Stimulated activated CD8-positive, alpha-beta memory T cell treated with anti-CD3 and anti-CD28 coated beads, Interleukin-2, amount 100 ng/mL, for 1 hour (primary cell): ENCODE measurements at regions not wholly inside any gene's neighbourhood (a gene's known extent, or its start where the extent isn't known, plus 50 kb on each side); places are given as distances from the start of the nearest gene placed in this dataset.

Source experiments
- DNase-seq, 2 donors: peaks; one replicate each; pipeline ENCODE4 v3.0.0-alpha.2; 2020; ENCODE audit warnings: low read depth in 2 of 2

GRCh38 chr12:107891967-107892366, 117.5 kb downstream of the ASCL4 start:
- no peak for DNase-seq

GRCh38 chr12:107894589-107894988, 120.1 kb downstream of the ASCL4 start:
- DNase-seq = no peak

- DNase-seq = no peak
These were observed 121.5 kb downstream of the ASCL4 start for GRCh38 chr12:107895966-107896365.

DNA sequence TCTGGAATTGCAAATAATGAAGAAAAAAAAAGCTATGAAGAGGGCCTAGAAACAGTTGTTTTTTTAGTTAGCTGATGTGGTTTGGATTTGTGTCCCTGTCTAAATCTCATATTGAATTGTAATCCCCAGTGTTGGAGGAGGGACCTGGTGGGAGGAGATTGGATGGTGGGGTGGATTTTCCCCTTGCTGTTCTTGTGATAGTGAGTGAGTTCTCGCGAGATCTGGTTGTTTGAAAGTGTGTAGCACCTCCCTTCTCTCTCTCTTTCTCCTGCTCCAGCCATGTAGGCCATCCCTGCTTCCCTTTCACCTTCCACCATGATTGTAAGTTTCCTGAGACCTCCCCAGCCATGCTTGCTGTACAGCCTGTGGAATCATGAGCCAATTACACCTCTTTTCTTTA, 126.1 kb downstream of the ASCL4 start:
- no peak for DNase-seq

DNA sequence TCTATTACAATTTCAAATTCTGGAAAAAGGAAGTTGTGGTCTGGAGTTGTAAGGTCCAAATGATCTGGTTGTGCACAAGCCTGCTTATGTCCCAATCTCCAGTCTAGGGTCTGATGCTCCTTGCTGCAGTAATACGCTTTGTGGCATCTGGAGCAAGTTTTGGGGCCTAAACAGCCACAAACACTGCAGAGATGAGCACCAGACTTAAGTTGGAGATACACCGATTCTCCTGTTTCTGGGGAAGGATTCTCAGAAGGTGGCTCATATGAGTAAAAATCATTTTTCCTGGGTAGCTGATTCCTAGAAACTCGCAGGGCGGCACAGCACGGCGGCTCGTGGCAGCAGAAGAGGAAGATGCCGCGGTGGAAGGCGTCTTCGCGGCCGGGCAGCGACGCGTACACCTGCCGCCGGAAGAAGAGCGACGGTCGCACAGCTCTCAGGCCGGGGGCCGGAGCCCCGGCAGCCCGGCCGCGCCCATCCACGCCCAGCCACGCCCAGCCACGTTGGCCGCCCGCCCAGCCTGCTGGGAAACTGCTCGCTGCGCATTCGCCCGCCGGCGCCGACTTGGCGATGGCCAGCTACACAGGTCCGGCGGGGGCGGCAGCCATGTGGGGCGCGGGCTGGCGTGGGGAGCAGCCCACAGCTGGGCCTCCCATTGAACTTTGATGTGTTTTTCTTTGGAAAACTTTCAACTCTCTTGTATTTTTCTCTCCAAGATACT, 129.0 kb downstream of the ASCL4 start:
- DNase-seq = no peak

DNA sequence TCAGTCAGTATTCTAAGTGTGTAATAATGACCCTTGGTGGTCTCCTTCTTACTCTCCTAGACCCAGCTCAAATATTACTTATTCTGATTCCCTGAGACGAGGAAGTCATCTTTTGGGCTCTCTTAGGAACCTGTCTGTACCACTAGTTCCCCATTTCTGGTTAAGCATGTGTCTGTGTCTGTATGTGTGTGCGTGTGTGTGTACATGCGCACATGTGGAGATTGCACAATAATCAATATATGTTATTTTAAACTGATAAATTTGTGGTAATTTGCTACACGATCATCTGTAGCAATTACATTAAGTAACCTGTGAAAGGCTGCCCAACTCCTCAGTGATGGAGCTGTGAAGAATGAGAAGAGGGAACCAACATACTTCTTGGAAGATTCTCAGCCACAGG, 132.2 kb downstream of the ASCL4 start:
- no peak for DNase-seq

GRCh38 chr12:107912421-107913004, 138.0 kb downstream of the ASCL4 start:
- peak in 1 of 2 donors; percentile 16 for DNase-seq

DNA sequence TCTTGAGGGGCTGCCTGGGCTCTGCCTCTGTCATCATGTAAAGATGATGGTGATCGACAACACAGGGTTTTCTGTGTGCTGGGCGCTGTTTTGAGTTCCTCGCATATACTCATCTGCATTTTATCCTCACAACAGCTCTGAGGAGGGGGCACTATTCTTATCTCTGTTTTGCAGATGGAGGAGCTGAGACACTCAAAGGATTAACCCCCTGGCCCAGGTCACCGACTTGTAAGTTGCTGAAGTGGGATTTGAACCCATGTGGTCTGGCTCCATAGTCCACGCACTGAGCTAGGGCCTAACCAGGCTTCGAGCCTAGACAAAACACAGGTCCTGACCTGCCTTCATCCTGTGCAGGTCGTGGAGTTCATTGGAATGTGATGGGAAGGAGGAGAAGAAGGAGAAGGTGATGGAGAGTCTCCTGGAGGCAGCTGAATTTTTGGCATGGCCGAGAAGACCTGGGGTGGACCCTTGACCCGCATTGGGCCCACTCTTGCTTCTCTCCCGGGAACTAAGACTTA, 140.0 kb downstream of the ASCL4 start:
- no peak for DNase-seq

DNA sequence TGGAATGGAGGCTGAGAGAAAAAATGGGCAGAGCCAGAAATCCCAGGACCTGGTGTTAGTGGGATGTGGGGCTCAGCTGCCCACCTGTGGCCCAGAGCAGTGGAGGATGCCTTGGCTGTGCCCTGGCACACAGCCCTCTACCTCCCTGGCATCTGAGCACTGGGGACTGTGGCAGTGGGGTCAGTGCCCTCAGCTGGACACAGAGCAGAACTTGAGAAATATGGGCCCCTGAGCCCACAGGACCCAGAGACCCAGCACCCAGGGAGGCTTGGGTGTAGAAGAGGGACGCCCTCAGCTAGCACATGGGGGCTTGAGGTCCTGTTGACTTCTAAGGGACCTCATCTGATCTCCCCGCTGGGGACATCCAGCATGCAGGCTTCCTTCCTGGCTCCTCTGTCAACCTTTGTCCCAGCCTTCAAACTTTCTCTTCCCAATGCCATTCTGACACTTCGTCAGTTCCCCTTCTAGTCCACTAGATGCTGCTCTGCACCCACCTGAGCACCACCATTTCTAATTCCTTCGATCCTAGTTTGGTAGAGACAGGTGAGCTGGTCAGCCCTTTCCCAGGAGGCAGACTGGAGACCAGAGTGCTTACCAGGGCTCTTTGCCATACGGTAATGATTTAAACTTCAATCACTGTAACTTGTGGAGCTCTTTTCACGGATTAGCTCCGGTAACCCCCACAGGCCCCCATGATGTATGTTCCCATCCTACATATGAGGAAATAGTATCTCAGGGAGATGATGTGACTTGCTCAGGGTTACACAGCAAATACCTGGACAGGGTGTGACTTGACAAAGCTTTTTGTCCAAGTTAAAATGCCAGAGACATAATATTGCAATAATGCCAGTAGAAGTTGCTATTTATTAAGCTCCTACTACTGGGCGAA, 143.7 kb downstream of the ASCL4 start:
- no peak for DNase-seq

- DNase-seq = no peak
These were observed 146.6 kb downstream of the ASCL4 start for GRCh38 chr12:107921062-107921461.

GRCh38 chr12:107925125-107925524, 150.6 kb downstream of the ASCL4 start:
- DNase-seq = no peak

DNA sequence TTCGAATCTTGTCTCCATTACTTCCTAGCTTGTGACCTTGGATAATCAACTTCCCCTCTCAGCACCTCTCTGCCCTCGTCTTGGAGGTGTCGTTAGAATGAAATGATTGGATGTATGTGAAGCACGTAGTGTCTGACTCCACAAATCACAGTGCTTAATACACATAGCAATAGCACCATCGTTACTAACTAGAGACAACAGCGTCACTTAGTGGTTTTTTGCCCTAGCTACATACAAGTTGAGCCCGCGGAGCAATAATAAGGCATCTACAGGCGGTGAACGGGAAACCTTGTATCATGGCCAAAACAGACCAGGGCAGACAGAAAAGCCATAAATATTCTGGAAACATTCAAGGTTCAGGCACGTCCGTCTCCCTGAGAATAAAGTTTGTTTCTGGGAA, 154.9 kb downstream of the ASCL4 start:
- no peak for DNase-seq

DNA sequence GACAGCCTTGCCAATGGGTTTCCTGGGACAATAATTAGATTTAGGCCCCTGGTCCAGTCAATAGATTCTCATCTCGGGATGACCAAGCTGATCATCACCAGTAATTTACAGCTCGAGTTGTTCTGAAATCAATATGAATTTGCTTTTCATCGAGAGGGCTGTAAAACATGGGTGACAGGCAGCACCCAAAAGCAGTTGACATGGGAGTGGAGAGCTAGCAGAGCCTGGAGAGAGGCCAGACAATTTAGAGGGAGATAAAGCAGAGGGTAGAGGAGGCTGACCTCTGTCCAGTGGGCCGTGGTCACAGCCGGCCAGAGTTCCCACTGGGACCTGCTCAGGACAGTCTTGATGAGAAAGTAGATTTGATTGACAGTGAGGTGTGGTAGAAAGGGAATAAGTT, 157.3 kb downstream of the ASCL4 start:
- DNase-seq = no peak

DNA sequence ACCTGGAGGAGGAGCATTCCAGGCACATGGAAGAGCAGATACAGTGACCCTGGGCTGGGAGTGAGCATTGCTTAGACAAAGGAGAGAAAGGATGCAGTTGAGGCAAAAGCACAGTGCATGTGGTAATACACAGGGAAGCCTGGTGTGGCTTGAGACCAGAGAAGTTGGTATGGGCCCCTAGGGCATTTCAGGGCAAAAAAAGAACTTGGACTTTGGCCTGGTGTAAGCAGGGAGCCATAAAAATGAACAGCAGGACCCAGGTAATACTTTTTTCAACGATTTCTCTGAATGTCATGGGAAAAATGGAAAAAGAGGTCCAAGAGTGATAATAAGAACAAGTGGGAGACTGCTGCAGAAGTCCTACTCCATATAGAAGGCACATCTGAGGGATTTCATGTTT, 163.9 kb downstream of the ASCL4 start:
- no peak for DNase-seq

- DNase-seq = no peak
These were observed 174.0 kb downstream of the ASCL4 start for GRCh38 chr12:107948391-107948945.

DNA sequence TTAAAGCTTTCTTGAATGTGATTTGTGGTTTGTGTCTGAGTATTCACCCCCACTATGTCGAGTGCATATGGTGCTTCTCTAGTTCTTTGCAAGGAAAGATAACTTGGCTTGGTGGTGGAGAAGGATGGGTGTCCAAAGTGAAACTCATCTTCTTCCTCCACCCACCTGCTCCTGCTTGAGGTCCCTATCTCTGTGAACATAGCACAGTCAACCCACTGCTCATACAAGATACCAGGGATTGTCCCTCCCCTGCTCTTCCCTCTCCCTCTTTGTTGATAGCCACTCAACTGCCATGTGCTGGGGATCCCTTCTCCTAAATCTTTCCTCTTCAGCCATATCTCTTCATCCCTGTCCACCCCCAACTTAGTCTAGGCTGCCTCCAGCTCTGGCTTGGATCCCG, 176.5 kb downstream of the ASCL4 start:
- DNase-seq = no peak

GRCh38 chr12:107955966-107956643, 173.0 kb upstream of the WSCD2 start:
- no peak for DNase-seq

DNA sequence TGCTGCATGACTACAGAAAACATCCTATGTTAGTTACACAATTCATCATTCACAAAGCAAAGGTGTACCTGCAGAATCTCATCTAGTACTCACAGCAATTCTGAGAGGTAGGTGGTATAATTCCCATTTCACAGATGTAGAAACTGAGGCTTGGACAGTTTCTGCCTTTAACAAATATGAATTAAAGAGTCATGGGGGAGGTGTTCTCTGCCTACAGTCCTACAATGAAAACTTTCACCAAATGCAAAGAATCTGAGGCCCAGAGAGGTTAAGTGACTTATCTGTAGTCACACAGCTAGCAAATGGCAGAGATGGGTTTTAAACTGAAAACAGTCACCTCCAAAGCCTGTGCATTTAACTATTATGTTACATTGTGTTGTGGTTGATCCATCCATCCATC, 171.6 kb upstream of the WSCD2 start:
- DNase-seq = no peak

- no peak for DNase-seq
These were observed 165.5 kb upstream of the WSCD2 start for GRCh38 chr12:107963635-107964034.

DNA sequence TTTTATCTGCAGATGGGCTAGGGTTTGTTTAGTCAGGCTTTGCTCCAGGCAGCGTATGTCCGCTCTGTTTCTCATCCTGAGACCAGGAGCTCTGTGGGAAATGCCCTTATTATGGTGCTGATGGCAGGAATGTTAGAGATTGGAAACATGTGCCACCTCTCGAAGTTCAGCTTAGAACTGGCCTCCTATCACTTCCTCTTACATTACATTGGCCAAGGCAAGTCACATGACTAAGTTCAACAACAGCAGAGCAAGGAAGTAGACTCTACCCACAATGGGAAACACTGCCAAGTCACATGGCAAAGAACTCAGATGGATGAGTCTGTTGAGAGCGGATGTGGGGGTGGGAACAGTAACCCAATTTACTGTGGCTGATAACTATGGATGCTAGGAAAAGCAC, 161.9 kb upstream of the WSCD2 start:
- DNase-seq = no peak

DNA sequence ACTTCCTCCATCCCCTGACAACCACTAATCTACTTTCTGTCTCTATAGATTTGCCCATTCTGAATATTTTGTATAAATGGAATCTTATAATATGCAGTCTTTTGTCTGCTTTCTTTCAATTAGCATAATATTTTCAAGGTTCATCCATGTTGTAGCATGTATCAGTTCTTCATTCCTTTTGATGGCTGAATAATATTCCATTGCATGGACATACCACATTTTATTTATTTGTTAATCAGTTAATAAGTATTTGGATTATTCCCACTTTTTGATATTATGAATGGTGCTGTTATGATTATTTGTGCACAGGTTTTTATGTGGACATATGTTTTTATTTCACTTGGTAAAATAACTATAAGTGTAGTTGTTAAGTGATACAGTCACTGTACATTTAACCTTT, 155.1 kb upstream of the WSCD2 start:
- DNase-seq = no peak

- DNase-seq = no peak
These were observed 152.8 kb upstream of the WSCD2 start for GRCh38 chr12:107976331-107976730.
